A549 (cell line): ENCODE measurements at regions not wholly inside any gene's neighbourhood (a gene's known extent, or its start where the extent isn't known, plus 50 kb on each side); places are given as distances from the start of the nearest gene placed in this dataset.

Source experiments
- BHLHE40 ChIP-seq: IDR thresholded peaks from 2 replicates; pipeline ENCODE4 v1.6.1; 2012; ENCODE audit warnings: low read depth, low read length, inconsistent platforms
- CTCF ChIP-seq: fragments of >200 bp; sonication (Bioruptor Twin); formaldehyde crosslinking; IDR thresholded peaks from 3 replicates; pipeline ENCODE4 v1.5.1; 2016
- EP300 ChIP-seq, 2 experiments: fragments of >200 bp; sonication (Bioruptor Twin); formaldehyde crosslinking; IDR thresholded peaks; 2 replicates in 1 of 2; 3 replicates in 1 of 2; pipeline ENCODE4 v1.6.1; 2016 to 2017
- HDAC2 ChIP-seq: fragments of 200-600 bp; sonication (generic); IDR thresholded peaks from 2 replicates; pipeline ENCODE4 v1.6.1; 2016
- JUN ChIP-seq, 2 experiments: fragments of >200 bp; sonication (Bioruptor Twin); formaldehyde crosslinking; IDR thresholded peaks; 2 replicates in 1 of 2; 3 replicates in 1 of 2; pipeline ENCODE4 v1.6.1; 2016 to 2017
- MYC ChIP-seq: IDR thresholded peaks from 2 replicates; pipeline ENCODE4 v1.6.1; 2012; ENCODE audit warnings: mild to moderate bottlenecking, inconsistent platforms, low read length, improper control_type of control experiment, borderline replicate concordance
- POLR2A ChIP-seq: IDR thresholded peaks from 2 replicates; pipeline ENCODE4 v1.6.1; 2012; ENCODE audit warnings: mild to moderate bottlenecking, low read length
- SMC3 ChIP-seq: fragments of >200 bp; sonication (Bioruptor Twin); formaldehyde crosslinking; IDR thresholded peaks from 3 replicates; pipeline ENCODE4 v1.6.1; 2018; ENCODE audit warnings: inconsistent platforms
- SREBF2 ChIP-seq: fragments of 450-650 bp; IDR thresholded peaks from 2 replicates; pipeline ENCODE4 v1.6.1; 2014; ENCODE audit warnings: mild to moderate bottlenecking, moderate library complexity
- USF2 ChIP-seq: fragments of 450-650 bp; IDR thresholded peaks from 2 replicates; pipeline ENCODE4 v1.6.1; 2014; ENCODE audit warnings: antibody characterized with exemption

- no peak for TF ChIP-seq POLR2A
- no peak for TF ChIP-seq BHLHE40
- TF ChIP-seq CTCF, result no peak
- TF ChIP-seq USF2, result no peak
- no peak for TF ChIP-seq JUN (IDR thresholded peaks at IDR 0.05)
- no peak for TF ChIP-seq SMC3
- no peak for TF ChIP-seq MYC
- TF ChIP-seq HDAC2, result no peak
- no peak for TF ChIP-seq EP300 (IDR thresholded peaks at IDR 0.05)
- no peak for TF ChIP-seq SREBF2
Observed at GRCh38 chr4:123698556-123698955, 302.0 kb downstream of the SPRY1 start.
